CD14-positive monocyte (primary cell): ENCODE measurements at regions not wholly inside any gene's neighbourhood (a gene's known extent, or its start where the extent isn't known, plus 50 kb on each side); places are given as distances from the start of the nearest gene placed in this dataset.

ENCODE experiments used
- DNase-seq, 3 donors: peaks; one replicate each; pipeline ENCODE4 v3.0.0-alpha.2; 2011 to 2022
- H2AFZ ChIP-seq: 2 replicates; pipeline ENCODE4 v1.6.0; 2012; ENCODE audit warnings: mild to moderate bottlenecking, low read depth, low read length, inconsistent platforms; ENCODE audit not compliant: insufficient read depth, poor library complexity, severe bottlenecking
- H3K27ac ChIP-seq, 2 donors: 1 replicate in 1 of 2; 2 replicates in 1 of 2; pipeline ENCODE4 v1.5.1; 2012 to 2013; ENCODE audit warnings: low read length in 2 of 2, control low read depth in 1 of 2, inconsistent platforms in 1 of 2, low read depth in 1 of 2, mild to moderate bottlenecking in 1 of 2
- H3K27me3 ChIP-seq, 2 donors: one replicate each; pipeline versions ENCODE4 v1.6.0 to v1.6.1; 2011 to 2013; ENCODE audit warnings: low read length in 2 of 2; ENCODE audit not compliant: control insufficient read depth in 2 of 2, insufficient read depth in 2 of 2
- H3K36me3 ChIP-seq, 2 donors: replicated peaks in 1 of 2; 1 replicate in 1 of 2; 2 replicates in 1 of 2; pipeline versions ENCODE4 v1.5.1 to v1.6.1; 2012 to 2013; ENCODE audit warnings: low read length in 2 of 2, control low read depth in 1 of 2, inconsistent platforms in 1 of 2, mild to moderate bottlenecking in 1 of 2; ENCODE audit not compliant: insufficient read depth in 2 of 2, control insufficient read depth in 1 of 2
- H3K4me1 ChIP-seq, 2 donors: 1 replicate in 1 of 2; 2 replicates in 1 of 2; pipeline versions ENCODE4 v1.5.1 to v1.6.1; 2012 to 2013; ENCODE audit warnings: low read length in 2 of 2, control low read depth in 1 of 2, inconsistent platforms in 1 of 2, mild to moderate bottlenecking in 1 of 2, moderate library complexity in 1 of 2; ENCODE audit not compliant: insufficient read depth in 2 of 2, control insufficient read depth in 1 of 2
- H3K4me2 ChIP-seq: replicated peaks from 2 replicates; pipeline ENCODE3; 2012; ENCODE audit warnings: low read length, moderate library complexity, mild to moderate bottlenecking; ENCODE audit not compliant: poor library complexity, severe bottlenecking; ENCODE audit errors: extremely low read depth
- H3K4me3 ChIP-seq, 3 experiments: fragments of 200-600 bp in 1 of 3; sonication (generic) in 1 of 3; replicated peaks in 1 of 3; 1 replicate in 2 of 3; 2 replicates in 1 of 3; pipeline ENCODE4 v1.5.1; 2011 to 2013; ENCODE audit warnings: low read length in 3 of 3, mild to moderate bottlenecking in 3 of 3, control low read depth in 2 of 3, low read depth in 2 of 3, inconsistent platforms in 1 of 3, moderate library complexity in 1 of 3
- H3K79me2 ChIP-seq: 2 replicates; pipeline ENCODE4 v1.6.0; 2012; ENCODE audit warnings: mild to moderate bottlenecking, control low read depth, inconsistent platforms, low read length, moderate library complexity; ENCODE audit not compliant: insufficient read depth
- H3K9ac ChIP-seq: 2 replicates; pipeline ENCODE4 v1.6.0; 2017; ENCODE audit warnings: low read length, mild to moderate bottlenecking; ENCODE audit not compliant: insufficient read depth, poor library complexity, severe bottlenecking
- H3K9me3 ChIP-seq, 2 donors: replicated peaks in 1 of 2; 1 replicate in 1 of 2; 2 replicates in 1 of 2; pipeline versions ENCODE4 v1.5.1 to v1.6.1; 2012 to 2013; ENCODE audit warnings: low read length in 2 of 2, control low read depth in 1 of 2; ENCODE audit not compliant: control insufficient read depth in 1 of 2, insufficient read depth in 1 of 2
- H4K20me1 ChIP-seq: 2 replicates; pipeline ENCODE4 v1.6.0; 2012; ENCODE audit warnings: mild to moderate bottlenecking, low read length, control low read depth, moderate library complexity; ENCODE audit not compliant: insufficient read depth
- H3K27ac Mint-ChIP-seq, 7 donors: one replicate each; pipeline ENCODE4 v1.8.0; 2020; ENCODE audit warnings: mild to moderate bottlenecking in 7 of 7, mixed read lengths in 7 of 7, moderate library complexity in 6 of 7, inconsistent platforms in 2 of 7
- H3K27me3 Mint-ChIP-seq, 3 donors: one replicate each; pipeline ENCODE4 v1.8.0; 2021 to 2022; ENCODE audit warnings: low read depth in 3 of 3, mild to moderate bottlenecking in 3 of 3, mixed read lengths in 3 of 3, moderate library complexity in 3 of 3, inconsistent platforms in 1 of 3
- H3K36me3 Mint-ChIP-seq, 2 donors: one replicate each; pipeline ENCODE4 v1.8.0; 2020; ENCODE audit warnings: mixed read lengths in 2 of 2, inconsistent platforms in 1 of 2, mild to moderate bottlenecking in 1 of 2
- H3K4me1 Mint-ChIP-seq: one replicate; pipeline ENCODE4 v1.8.0; 2020; ENCODE audit warnings: mild to moderate bottlenecking, mixed read lengths
- H3K4me3 Mint-ChIP-seq, 2 donors: one replicate each; pipeline ENCODE4 v1.8.0; 2020; ENCODE audit warnings: mild to moderate bottlenecking in 2 of 2, mixed read lengths in 2 of 2, moderate library complexity in 1 of 2
- H3K9me3 Mint-ChIP-seq, 7 donors: one replicate each; pipeline ENCODE4 v1.8.0; 2020 to 2022; ENCODE audit warnings: mixed read lengths in 7 of 7, mild to moderate bottlenecking in 6 of 7, moderate library complexity in 6 of 7, inconsistent platforms in 2 of 7
- WGBS: methylation state at CpG from one replicate; pipeline ENCODE4 v1.1.5; 2013; ENCODE audit warnings: missing lambda C conversion rate; ENCODE audit not compliant: insufficient coverage; 5-methylcytosine and 5-hydroxymethylcytosine counted together
- intact Hi-C, 2 donors: fragments of 100-400 bp; cut with micrococcal nuclease; formaldehyde crosslinking; loops; one replicate each; pipeline versions ENCODE4 v1.15.0 to v1.15.1; 2023
- TF ChIP-seq, protein P1 (sequence below): fragments of 200-600 bp; IDR thresholded peaks from one replicate; pipeline ENCODE4 v1.8.0; 2022; ENCODE audit warnings: antibody characterized with exemption, mild to moderate bottlenecking

DNA sequence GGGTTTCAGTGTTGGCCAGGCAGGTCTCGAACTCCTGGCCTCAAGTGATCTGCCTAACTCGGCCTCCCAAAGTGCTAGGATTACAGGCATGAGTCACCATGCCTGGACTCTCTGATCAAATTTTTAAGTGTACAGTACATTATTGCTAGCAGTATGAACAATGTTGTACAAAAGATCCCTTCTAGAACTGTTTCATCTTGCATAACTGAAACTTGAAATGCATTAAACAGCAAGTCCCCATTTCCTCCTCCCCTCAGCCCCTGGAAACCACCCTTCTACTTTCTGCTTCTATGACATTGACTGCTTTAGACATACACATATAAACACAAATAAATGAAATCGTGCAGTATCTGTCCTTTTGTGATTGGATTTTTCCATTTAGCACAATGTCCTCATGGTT lies 463.4 kb downstream of the PTPRC start:
- no peaks in the 10 kb centered on the region for H3K9me3 ChIP-seq
- H3K9ac ChIP-seq: no peak overlapping the region
- no peaks in the 10 kb centered on the region for H3K36me3 ChIP-seq
- WGBS: no CpG with 5 or more reads among the region's 3 CpGs
- H3K36me3 Mint-ChIP-seq: no peaks in the 10 kb centered on the region
- H3K27ac Mint-ChIP-seq: peak overlapping the region in 6 of 7 donors; percentile 40 to 82 (median 76)
- DNase-seq: peak in 2 of 3 donors; percentile 19 to 65
- H3K4me1 Mint-ChIP-seq: peaks cover 30% of the 10 kb centered on the region
- no peak overlapping the region for H3K27ac ChIP-seq
- TF ChIP-seq, protein P1, sequence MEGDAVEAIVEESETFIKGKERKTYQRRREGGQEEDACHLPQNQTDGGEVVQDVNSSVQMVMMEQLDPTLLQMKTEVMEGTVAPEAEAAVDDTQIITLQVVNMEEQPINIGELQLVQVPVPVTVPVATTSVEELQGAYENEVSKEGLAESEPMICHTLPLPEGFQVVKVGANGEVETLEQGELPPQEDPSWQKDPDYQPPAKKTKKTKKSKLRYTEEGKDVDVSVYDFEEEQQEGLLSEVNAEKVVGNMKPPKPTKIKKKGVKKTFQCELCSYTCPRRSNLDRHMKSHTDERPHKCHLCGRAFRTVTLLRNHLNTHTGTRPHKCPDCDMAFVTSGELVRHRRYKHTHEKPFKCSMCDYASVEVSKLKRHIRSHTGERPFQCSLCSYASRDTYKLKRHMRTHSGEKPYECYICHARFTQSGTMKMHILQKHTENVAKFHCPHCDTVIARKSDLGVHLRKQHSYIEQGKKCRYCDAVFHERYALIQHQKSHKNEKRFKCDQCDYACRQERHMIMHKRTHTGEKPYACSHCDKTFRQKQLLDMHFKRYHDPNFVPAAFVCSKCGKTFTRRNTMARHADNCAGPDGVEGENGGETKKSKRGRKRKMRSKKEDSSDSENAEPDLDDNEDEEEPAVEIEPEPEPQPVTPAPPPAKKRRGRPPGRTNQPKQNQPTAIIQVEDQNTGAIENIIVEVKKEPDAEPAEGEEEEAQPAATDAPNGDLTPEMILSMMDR: no peak
- peaks cover 16 to 20% of the 10 kb centered on the region in 2 donors for H3K4me1 ChIP-seq
- H4K20me1 ChIP-seq: no peaks in the 10 kb centered on the region
- H3K79me2 ChIP-seq: no peaks in the 10 kb centered on the region
- H3K4me3 ChIP-seq: no peak overlapping the region
- no peak overlapping the region for H3K4me3 Mint-ChIP-seq
- peaks cover 6 to 16% (median 8%) of the 10 kb centered on the region in 7 donors for H3K9me3 Mint-ChIP-seq
- H3K27me3 ChIP-seq: no peaks in the 10 kb centered on the region
- no peak overlapping the region for H3K4me2 ChIP-seq
- H2AFZ ChIP-seq: no peak overlapping the region
- intact Hi-C loops: no loop called here
- H3K27me3 Mint-ChIP-seq: no peaks in the 10 kb centered on the region

DNA sequence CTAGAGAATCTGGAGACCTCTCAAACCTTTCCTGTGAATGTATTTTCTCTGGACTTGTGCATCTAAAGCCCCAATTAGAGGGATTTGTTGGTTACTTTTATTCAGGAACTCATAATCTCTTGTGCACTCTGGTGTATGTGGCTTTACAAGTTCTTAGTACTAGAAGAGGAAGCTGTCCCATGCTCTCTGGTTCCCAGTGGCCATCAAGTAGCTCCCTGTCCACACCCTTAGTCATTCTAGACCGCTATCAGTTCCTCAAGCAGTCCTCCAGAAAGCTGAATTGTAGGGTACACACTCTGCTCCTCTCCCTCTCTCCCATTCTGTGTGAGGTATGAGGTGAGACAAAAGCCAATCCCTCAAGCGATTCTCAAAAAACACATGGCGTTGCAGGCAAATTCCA lies 470.3 kb downstream of the PTPRC start:
- no peak overlapping the region for H3K27ac ChIP-seq
- Mint-ChIP-seq H3K9me3 (peaks cover 2 to 21% (median 13%) of the 10 kb centered on the region in 7 donors), H3K27me3 (no peaks in the 10 kb centered on the region), H3K36me3 (no peaks in the 10 kb centered on the region), H3K4me1 (peaks cover 3% of the 10 kb centered on the region), H3K4me3 (no peak overlapping the region), H3K27ac (peak overlapping the region in 1 of 7 donors; percentile 12)
- WGBS: 100% methylated on average over 2 of the region's 3 CpGs
- TF ChIP-seq, protein P1: no peak
- H3K79me2 ChIP-seq: no peaks in the 10 kb centered on the region
- no peaks in the 10 kb centered on the region for H4K20me1 ChIP-seq
- H3K4me2 ChIP-seq: no peak overlapping the region
- H3K4me1 ChIP-seq: no peaks in the 10 kb centered on the region
- H3K9me3 ChIP-seq: peaks cover 5 to 6% of the 10 kb centered on the region in 2 donors
- H3K4me3 ChIP-seq: no peak overlapping the region
- H3K9ac ChIP-seq: no peak overlapping the region
- no peaks in the 10 kb centered on the region for H3K27me3 ChIP-seq
- H3K36me3 ChIP-seq: no peaks in the 10 kb centered on the region
- intact Hi-C loops: no loop called here
- peak in 1 of 3 donors; percentile 13 for DNase-seq
- H2AFZ ChIP-seq: no peak overlapping the region
